H9 (cell line): ENCODE measurements at regions not wholly inside any gene's neighbourhood (a gene's known extent, or its start where the extent isn't known, plus 50 kb on each side); places are given as distances from the start of the nearest gene placed in this dataset.

ENCODE experiments used
- DNase-seq: peaks from one replicate; pipeline ENCODE4 v3.0.0-alpha.2; 2017
- H2AFZ ChIP-seq: one replicate; pipeline ENCODE4 v1.6.1; 2013; ENCODE audit warnings: mild to moderate bottlenecking, low read length, control low read depth, moderate library complexity
- H2AK5ac ChIP-seq: 2 replicates; pipeline ENCODE4 v1.6.1; 2013; ENCODE audit warnings: low read length, control low read depth, mixed read lengths; ENCODE audit not compliant: insufficient read length
- H2BK120ac ChIP-seq: one replicate; pipeline ENCODE4 v1.6.1; 2013; ENCODE audit warnings: low read depth, mild to moderate bottlenecking, low read length, control low read depth, inconsistent platforms; ENCODE audit not compliant: poor library complexity, severe bottlenecking
- H2BK12ac ChIP-seq: 2 replicates; pipeline ENCODE4 v1.6.1; 2013; ENCODE audit warnings: low read length, control low read depth, mixed read lengths, low read depth; ENCODE audit not compliant: insufficient read length
- H2BK15ac ChIP-seq: 2 replicates; pipeline ENCODE4 v1.6.1; 2013; ENCODE audit warnings: low read depth, low read length, control low read depth
- H2BK20ac ChIP-seq: one replicate; pipeline ENCODE4 v1.6.1; 2013; ENCODE audit warnings: low read depth, mild to moderate bottlenecking, low read length, control low read depth, inconsistent platforms; ENCODE audit not compliant: poor library complexity, severe bottlenecking
- H2BK5ac ChIP-seq: 2 replicates; pipeline ENCODE4 v1.6.1; 2013; ENCODE audit warnings: low read length, control low read depth, mixed read lengths; ENCODE audit not compliant: insufficient read length
- H3K14ac ChIP-seq: 2 replicates; pipeline ENCODE4 v1.6.1; 2013; ENCODE audit warnings: low read length, control low read depth; ENCODE audit not compliant: insufficient read depth
- H3K18ac ChIP-seq: 2 replicates; pipeline ENCODE4 v1.6.1; 2013; ENCODE audit warnings: low read depth, mild to moderate bottlenecking, mixed read lengths, low read length, control low read depth; ENCODE audit not compliant: insufficient read length
- H3K23ac ChIP-seq: 2 replicates; pipeline ENCODE4 v1.6.1; 2013; ENCODE audit warnings: low read length, control low read depth, mixed read lengths, low read depth; ENCODE audit not compliant: insufficient read length
- H3K23me2 ChIP-seq: 2 replicates; pipeline ENCODE4 v1.6.1; 2013; ENCODE audit warnings: low read depth, mild to moderate bottlenecking, mixed read lengths, low read length, control low read depth; ENCODE audit not compliant: insufficient read length, poor library complexity, severe bottlenecking
- H3K27ac ChIP-seq: 2 replicates; pipeline ENCODE4 v1.5.1; 2013; ENCODE audit warnings: low read length, control low read depth, mixed read lengths, low read depth; ENCODE audit not compliant: insufficient read length
- H3K27me3 ChIP-seq: 2 replicates; pipeline ENCODE4 v1.6.1; 2013; ENCODE audit warnings: low read length, control low read depth, inconsistent platforms; ENCODE audit not compliant: insufficient read depth
- H3K4ac ChIP-seq: 2 replicates; pipeline ENCODE4 v1.6.1; 2013; ENCODE audit warnings: low read depth, mild to moderate bottlenecking, control low read depth, inconsistent platforms, low read length, moderate library complexity
- H3K4me1 ChIP-seq: 2 replicates; pipeline ENCODE4 v1.6.1; 2013; ENCODE audit warnings: low read length, control low read depth, inconsistent platforms; ENCODE audit not compliant: insufficient read depth
- H3K4me2 ChIP-seq: 2 replicates; pipeline ENCODE4 v1.6.1; 2013; ENCODE audit warnings: low read length, control low read depth, mixed read lengths; ENCODE audit not compliant: insufficient read length, insufficient read depth
- H3K56ac ChIP-seq: 2 replicates; pipeline ENCODE4 v1.6.1; 2013; ENCODE audit warnings: low read depth, mild to moderate bottlenecking, mixed read lengths, low read length, control low read depth; ENCODE audit not compliant: insufficient read length
- H3K79me1 ChIP-seq: 2 replicates; pipeline ENCODE4 v1.6.1; 2013; ENCODE audit warnings: low read depth, mild to moderate bottlenecking, moderate library complexity, low read length, control low read depth, inconsistent platforms; ENCODE audit not compliant: insufficient read depth, poor library complexity, severe bottlenecking
- H3K79me2 ChIP-seq: 2 replicates; pipeline ENCODE4 v1.6.1; 2013; ENCODE audit warnings: low read length, control low read depth, inconsistent platforms; ENCODE audit not compliant: insufficient read depth
- H3K9ac ChIP-seq: 2 replicates; pipeline ENCODE4 v1.6.1; 2013; ENCODE audit warnings: low read length, control low read depth, mixed read lengths; ENCODE audit not compliant: insufficient read length; ENCODE audit errors: extremely low read depth
- H3K9me3 ChIP-seq: one replicate; pipeline ENCODE4 v1.6.1; 2013; ENCODE audit warnings: low read depth, low read length, inconsistent platforms; ENCODE audit not compliant: control insufficient read depth
- H3T11ph ChIP-seq: one replicate; pipeline ENCODE4 v1.6.1; 2013; ENCODE audit warnings: mild to moderate bottlenecking, low read length, control low read depth, inconsistent platforms
- H4K20me1 ChIP-seq: one replicate; pipeline ENCODE4 v1.6.1; 2013; ENCODE audit not compliant: control insufficient read depth, insufficient read length, insufficient read depth
- H4K5ac ChIP-seq: 2 replicates; pipeline ENCODE4 v1.6.1; 2013; ENCODE audit warnings: low read depth, mild to moderate bottlenecking, mixed read lengths, low read length, control low read depth; ENCODE audit not compliant: insufficient read length
- H4K8ac ChIP-seq: replicated peaks from 2 replicates; pipeline ENCODE4 v1.6.1; 2013; ENCODE audit warnings: low read length, control low read depth, mixed read lengths, low read depth; ENCODE audit not compliant: insufficient read length
- H4K91ac ChIP-seq: 2 replicates; pipeline ENCODE4 v1.6.1; 2013; ENCODE audit warnings: low read depth, mild to moderate bottlenecking, moderate library complexity, mixed read lengths, low read length, control low read depth; ENCODE audit not compliant: insufficient read length
- H3K27ac Mint-ChIP-seq, 3 experiments: 2 replicates in 2 of 3; 3 replicates in 1 of 3; pipeline ENCODE4 v1.8.0; 2020 to 2021; ENCODE audit warnings: mixed read lengths in 3 of 3, mild to moderate bottlenecking in 1 of 3, moderate library complexity in 1 of 3
- H3K27me3 Mint-ChIP-seq: 2 replicates; pipeline ENCODE4 v1.8.0; 2021; ENCODE audit warnings: low read depth, mild to moderate bottlenecking, moderate library complexity, mixed read lengths
- H3K36me3 Mint-ChIP-seq, 3 experiments: 2 replicates in 2 of 3; 3 replicates in 1 of 3; pipeline ENCODE4 v1.8.0; 2020 to 2021; ENCODE audit warnings: low read depth in 3 of 3, mixed read lengths in 3 of 3; ENCODE audit not compliant: insufficient read depth in 1 of 3
- H3K4me1 Mint-ChIP-seq, 2 experiments: 2 replicates each; pipeline ENCODE4 v1.8.0; 2020; ENCODE audit warnings: mixed read lengths in 2 of 2
- H3K4me3 Mint-ChIP-seq, 2 experiments: 2 replicates in 1 of 2; 3 replicates in 1 of 2; pipeline ENCODE4 v1.8.0; 2020 to 2021; ENCODE audit warnings: mild to moderate bottlenecking in 2 of 2, mixed read lengths in 2 of 2, moderate library complexity in 1 of 2
- H3K9me3 Mint-ChIP-seq, 2 experiments: 2 replicates in 1 of 2; 3 replicates in 1 of 2; pipeline ENCODE4 v1.8.0; 2020; ENCODE audit warnings: mild to moderate bottlenecking in 2 of 2, mixed read lengths in 2 of 2, moderate library complexity in 1 of 2
- CTCF ChIP-seq: fragments of 200-600 bp; sonication (generic); conservative IDR thresholded peaks from 3 replicates; pipeline ENCODE4 v1.8.0; 2021; ENCODE audit warnings: antibody characterized with exemption, mild to moderate bottlenecking
- WGBS: extraction: QIAGEN DNeasy Blood & Tissue Kit; methylation state at CpG from one replicate; pipeline ENCODE4 v1.1.7; 2013; ENCODE audit warnings: missing lambda C conversion rate, low lambda C conversion rate, mixed read lengths; ENCODE audit not compliant: insufficient read length; ENCODE audit errors: extremely low coverage; 5-methylcytosine and 5-hydroxymethylcytosine counted together

GRCh38 chr16:5735444-5735843 is 637.8 kb upstream of the EEF2KMT start:
- Histone ChIP-seq H2BK15ac (no peak overlapping the region), H4K8ac (no peak overlapping the region), H3K56ac (no peak overlapping the region), H3T11ph (no peak overlapping the region), H4K5ac (no peak overlapping the region), H2BK12ac (no peak overlapping the region), H3K4ac (no peak overlapping the region), H3K23ac (no peak overlapping the region), H3K27ac (no peak overlapping the region), H4K20me1 (no peaks in the 10 kb centered on the region), H2BK5ac (no peak overlapping the region), H3K23me2 (no peaks in the 10 kb centered on the region), H3K9me3 (no peaks in the 10 kb centered on the region), H2BK20ac (no peak overlapping the region), H3K4me1 (no peaks in the 10 kb centered on the region), H3K79me1 (no peaks in the 10 kb centered on the region), H2AK5ac (no peak overlapping the region), H3K18ac (no peak overlapping the region), H3K4me2 (no peak overlapping the region), H2BK120ac (no peak overlapping the region), H3K14ac (no peak overlapping the region), H2AFZ (no peak overlapping the region), H3K79me2 (no peaks in the 10 kb centered on the region), H3K9ac (no peak overlapping the region), H4K91ac (no peak overlapping the region), H3K27me3 (no peaks in the 10 kb centered on the region)
- DNase-seq, result no peak
- no CpG with 5 or more reads among the region's 12 CpGs for WGBS
- H3K36me3 Mint-ChIP-seq, result no peaks in the 10 kb centered on the region; a peak in 1 of 7 replicates
- peaks cover 0 to 6% of the 10 kb centered on the region in 2 experiments; a peak in 2 of 5 replicates for H3K9me3 Mint-ChIP-seq
- no peak overlapping the region for H3K4me3 Mint-ChIP-seq
- no peaks in the 10 kb centered on the region; the same call in 1 of the 2 replicates for H3K27me3 Mint-ChIP-seq
- peaks cover 7 to 13% of the 10 kb centered on the region in 2 experiments; a peak in 3 of 4 replicates for H3K4me1 Mint-ChIP-seq
- TF ChIP-seq CTCF, result no peak
- H3K27ac Mint-ChIP-seq, result no peak overlapping the region
